ENCODE measurements at regions not wholly inside any gene's neighbourhood (a gene's known extent, or its start where the extent isn't known, plus 50 kb on each side); places are given as distances from the start of the nearest gene placed in this dataset.
A peak's percentile ranks its signal among the peaks of the same experiment; 100 is the strongest.

DNA sequence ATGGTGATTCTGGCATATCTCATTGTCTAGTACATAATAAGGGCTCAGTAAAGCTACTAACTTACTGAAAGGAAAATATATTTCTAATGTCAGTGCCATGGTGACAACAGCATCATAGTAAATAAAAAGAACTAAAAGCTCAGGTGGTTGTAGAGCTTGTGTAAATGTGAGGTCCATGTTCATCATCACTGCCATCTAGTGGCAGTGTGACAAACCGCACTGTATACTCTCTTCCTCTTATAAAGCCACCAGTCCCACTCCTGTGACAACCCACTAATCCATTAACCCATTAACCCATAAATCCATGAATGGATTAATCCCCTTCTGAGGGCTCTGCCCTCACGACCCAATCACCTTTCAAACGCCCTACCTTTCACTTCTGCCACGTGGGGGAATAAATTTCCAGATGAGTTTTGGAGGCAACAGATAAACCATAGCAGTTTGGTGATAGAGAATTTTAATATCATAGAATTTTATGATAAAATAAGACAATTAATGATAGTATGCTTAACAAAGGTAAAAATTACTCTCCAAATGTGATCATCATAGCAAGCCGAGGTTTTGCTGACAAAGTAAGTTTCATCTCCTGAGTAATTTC lies 160.4 kb upstream of the SGCG start:
- no TSS peak for BruUV-seq (replicated peaks)
- H3K79me2 ChIP-seq (ENCODE audit: insufficient read depth, low read length), result no peaks in the 10 kb centered on the region
- ATAC-seq (peak; percentile 100), DNase-seq (ENCODE audit: low read depth, low spot score) (peak; percentile 61)
- no peaks in the 10 kb centered on the region for H3K27me3 ChIP-seq (ENCODE audit: insufficient read depth, low read length)
- intact Hi-C loops (cut with micrococcal nuclease), result loop anchor here (2.0 to 10.0 kb wide), 2 partner anchors 76 to 220 kb away; no protein-coding TSS in a partner anchor
- no peaks in the 10 kb centered on the region for H3K9me2 ChIP-seq (ENCODE audit: insufficient read depth)
- ChIA-PET CTCF (interaction anchor here (0.6 to 1.6 kb wide), 19 partner anchors 9 to 225 kb away, joined by 3 to 18 read pairs (median 4); no protein-coding TSS in a partner anchor), RAD21 (ENCODE audit: low non-redundant PET in 1 of 2, low total read pairs in 2 of 2, uncharacterized antibody in 2 of 2, unreplicated experiment in 2 of 2) (interaction anchor here (0.7 to 1.6 kb wide), 3 partner anchors 76 to 219 kb away, joined by 3 to 6 read pairs (median 3); no protein-coding TSS in a partner anchor), POLR2A (no interaction called here)
- peak overlapping the region; percentile 4 for H2AFZ ChIP-seq (ENCODE audit: low read depth, low read length, poor library complexity, severe bottlenecking)
- no peak overlapping the region for H3K9ac ChIP-seq (ENCODE audit: low read length)
- H3K4me3 ChIP-seq (replicated peaks in 1 of 2; ENCODE audit: low read depth in 1 of 2, low read length in 2 of 2), result no peak overlapping the region
- no peaks in the 10 kb centered on the region for H4K20me1 ChIP-seq (ENCODE audit: insufficient read depth)
- no peaks in the 10 kb centered on the region for H3K36me3 ChIP-seq (ENCODE audit: control insufficient read depth in 1 of 2, insufficient read depth in 2 of 2, low read length in 2 of 2)
- H3K27ac ChIP-seq (ENCODE audit: low read depth, low read length), result no peak overlapping the region
- H3K4me1 ChIP-seq (ENCODE audit: control insufficient read depth in 1 of 2, insufficient read depth in 2 of 2, low read length in 2 of 2), result no peaks in the 10 kb centered on the region
- no peaks in the 10 kb centered on the region for H3K9me3 ChIP-seq (ENCODE audit: control insufficient read depth in 1 of 2, insufficient read depth in 1 of 2, low read depth in 1 of 2, low read length in 2 of 2)
- H3K4me2 ChIP-seq (ENCODE audit: low read length), result no peak overlapping the region
- TF ChIP-seq RAD21 (IDR thresholded peaks at IDR 0.05; ENCODE audit: low read depth), result peak; percentile 49
- TF ChIP-seq TCF7L2 (IDR thresholded peaks at IDR 0.05; ENCODE audit: borderline replicate concordance, extremely low read depth, insufficient read depth, insufficient read length), result no peak
- TF ChIP-seq, protein P1, sequence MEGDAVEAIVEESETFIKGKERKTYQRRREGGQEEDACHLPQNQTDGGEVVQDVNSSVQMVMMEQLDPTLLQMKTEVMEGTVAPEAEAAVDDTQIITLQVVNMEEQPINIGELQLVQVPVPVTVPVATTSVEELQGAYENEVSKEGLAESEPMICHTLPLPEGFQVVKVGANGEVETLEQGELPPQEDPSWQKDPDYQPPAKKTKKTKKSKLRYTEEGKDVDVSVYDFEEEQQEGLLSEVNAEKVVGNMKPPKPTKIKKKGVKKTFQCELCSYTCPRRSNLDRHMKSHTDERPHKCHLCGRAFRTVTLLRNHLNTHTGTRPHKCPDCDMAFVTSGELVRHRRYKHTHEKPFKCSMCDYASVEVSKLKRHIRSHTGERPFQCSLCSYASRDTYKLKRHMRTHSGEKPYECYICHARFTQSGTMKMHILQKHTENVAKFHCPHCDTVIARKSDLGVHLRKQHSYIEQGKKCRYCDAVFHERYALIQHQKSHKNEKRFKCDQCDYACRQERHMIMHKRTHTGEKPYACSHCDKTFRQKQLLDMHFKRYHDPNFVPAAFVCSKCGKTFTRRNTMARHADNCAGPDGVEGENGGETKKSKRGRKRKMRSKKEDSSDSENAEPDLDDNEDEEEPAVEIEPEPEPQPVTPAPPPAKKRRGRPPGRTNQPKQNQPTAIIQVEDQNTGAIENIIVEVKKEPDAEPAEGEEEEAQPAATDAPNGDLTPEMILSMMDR (IDR thresholded peaks at IDR 0.05 in 2 of 3, conservative IDR thresholded peaks at IDR 0.05 in 1 of 3; ENCODE audit: borderline replicate concordance in 1 of 3, insufficient read depth in 1 of 3, low read depth in 2 of 3, low read length in 2 of 3), result peak; percentile 40 to 86 (median 84); a peak in 5 of 6 replicates

DNA sequence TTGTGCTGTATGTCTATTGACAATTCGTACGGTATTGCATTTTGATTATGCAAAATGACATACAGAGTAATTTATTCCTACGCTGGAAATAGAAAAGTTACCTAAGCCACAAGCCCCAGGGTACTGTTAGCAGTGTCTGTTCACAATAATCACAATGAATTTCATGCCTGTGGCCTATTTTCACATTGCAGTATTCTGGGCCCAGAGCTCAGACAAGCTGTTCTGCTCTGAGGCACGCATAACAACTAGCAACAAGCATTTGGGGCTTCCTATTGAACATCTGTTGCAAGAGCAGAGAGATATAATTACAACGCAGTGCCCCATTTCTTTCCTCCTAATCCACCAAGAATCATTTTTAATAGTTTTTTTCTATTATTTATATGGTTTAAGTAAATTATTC lies 158.9 kb upstream of the SGCG start:
- no TSS peak for BruUV-seq (replicated peaks)
- TF ChIP-seq POLR2AphosphoS5 (IDR thresholded peaks at IDR 0.05; ENCODE audit: low read depth, low read length) (no peak), RAD21 (IDR thresholded peaks at IDR 0.05; ENCODE audit: low read depth) (no peak), ZNF274 (IDR thresholded peaks at IDR 0.05; ENCODE audit: low read depth, low read length) (no peak), EZH2 (IDR thresholded peaks at IDR 0.05) (no peak), TCF7L2 (IDR thresholded peaks at IDR 0.05; ENCODE audit: borderline replicate concordance, extremely low read depth, insufficient read depth, insufficient read length) (no peak), JUND (IDR thresholded peaks at IDR 0.05) (no peak)
- TF ChIP-seq, protein P2, sequence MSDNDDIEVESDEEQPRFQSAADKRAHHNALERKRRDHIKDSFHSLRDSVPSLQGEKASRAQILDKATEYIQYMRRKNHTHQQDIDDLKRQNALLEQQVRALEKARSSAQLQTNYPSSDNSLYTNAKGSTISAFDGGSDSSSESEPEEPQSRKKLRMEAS (IDR thresholded peaks at IDR 0.05), result no peak
- TF ChIP-seq, protein P3, sequence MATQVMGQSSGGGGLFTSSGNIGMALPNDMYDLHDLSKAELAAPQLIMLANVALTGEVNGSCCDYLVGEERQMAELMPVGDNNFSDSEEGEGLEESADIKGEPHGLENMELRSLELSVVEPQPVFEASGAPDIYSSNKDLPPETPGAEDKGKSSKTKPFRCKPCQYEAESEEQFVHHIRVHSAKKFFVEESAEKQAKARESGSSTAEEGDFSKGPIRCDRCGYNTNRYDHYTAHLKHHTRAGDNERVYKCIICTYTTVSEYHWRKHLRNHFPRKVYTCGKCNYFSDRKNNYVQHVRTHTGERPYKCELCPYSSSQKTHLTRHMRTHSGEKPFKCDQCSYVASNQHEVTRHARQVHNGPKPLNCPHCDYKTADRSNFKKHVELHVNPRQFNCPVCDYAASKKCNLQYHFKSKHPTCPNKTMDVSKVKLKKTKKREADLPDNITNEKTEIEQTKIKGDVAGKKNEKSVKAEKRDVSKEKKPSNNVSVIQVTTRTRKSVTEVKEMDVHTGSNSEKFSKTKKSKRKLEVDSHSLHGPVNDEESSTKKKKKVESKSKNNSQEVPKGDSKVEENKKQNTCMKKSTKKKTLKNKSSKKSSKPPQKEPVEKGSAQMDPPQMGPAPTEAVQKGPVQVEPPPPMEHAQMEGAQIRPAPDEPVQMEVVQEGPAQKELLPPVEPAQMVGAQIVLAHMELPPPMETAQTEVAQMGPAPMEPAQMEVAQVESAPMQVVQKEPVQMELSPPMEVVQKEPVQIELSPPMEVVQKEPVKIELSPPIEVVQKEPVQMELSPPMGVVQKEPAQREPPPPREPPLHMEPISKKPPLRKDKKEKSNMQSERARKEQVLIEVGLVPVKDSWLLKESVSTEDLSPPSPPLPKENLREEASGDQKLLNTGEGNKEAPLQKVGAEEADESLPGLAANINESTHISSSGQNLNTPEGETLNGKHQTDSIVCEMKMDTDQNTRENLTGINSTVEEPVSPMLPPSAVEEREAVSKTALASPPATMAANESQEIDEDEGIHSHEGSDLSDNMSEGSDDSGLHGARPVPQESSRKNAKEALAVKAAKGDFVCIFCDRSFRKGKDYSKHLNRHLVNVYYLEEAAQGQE (IDR thresholded peaks at IDR 0.05; ENCODE audit: low read depth), result no peak
- H3K9ac ChIP-seq (ENCODE audit: low read length), result no peak overlapping the region
- H3K27me3 ChIP-seq (ENCODE audit: insufficient read depth, low read length), result no peaks in the 10 kb centered on the region
- no peak overlapping the region for H3K4me2 ChIP-seq (ENCODE audit: low read length)
- no peaks in the 10 kb centered on the region for H3K9me3 ChIP-seq (ENCODE audit: control insufficient read depth in 1 of 2, insufficient read depth in 1 of 2, low read depth in 1 of 2, low read length in 2 of 2)
- no peaks in the 10 kb centered on the region for H3K79me2 ChIP-seq (ENCODE audit: insufficient read depth, low read length)
- H3K27ac ChIP-seq (ENCODE audit: low read depth, low read length), result no peak overlapping the region
- H3K4me3 ChIP-seq (replicated peaks in 1 of 2; ENCODE audit: low read depth in 1 of 2, low read length in 2 of 2), result no peak overlapping the region
- intact Hi-C loops (cut with micrococcal nuclease), result loop anchor here (2.0 to 10.0 kb wide), 2 partner anchors 77 to 221 kb away; no protein-coding TSS in a partner anchor
- H4K20me1 ChIP-seq (ENCODE audit: insufficient read depth), result no peaks in the 10 kb centered on the region
- POLR2A ChIA-PET, result no interaction called here
- no peaks in the 10 kb centered on the region for H3K9me2 ChIP-seq (ENCODE audit: insufficient read depth)
- DNase-seq (ENCODE audit: low read depth, low spot score) (no peak), ATAC-seq (no peak)
- no peaks in the 10 kb centered on the region for H3K36me3 ChIP-seq (ENCODE audit: control insufficient read depth in 1 of 2, insufficient read depth in 2 of 2, low read length in 2 of 2)
- no peaks in the 10 kb centered on the region for H3K4me1 ChIP-seq (ENCODE audit: control insufficient read depth in 1 of 2, insufficient read depth in 2 of 2, low read length in 2 of 2)
- CTCF ChIA-PET, result no interaction called here
- no peak overlapping the region for H2AFZ ChIP-seq (ENCODE audit: low read depth, low read length, poor library complexity, severe bottlenecking)
- RAD21 ChIA-PET (ENCODE audit: low non-redundant PET in 1 of 2, low total read pairs in 2 of 2, uncharacterized antibody in 2 of 2, unreplicated experiment in 2 of 2), result no interaction called here

Data from HCT116 (cell line).